WTC11 (cell line): ENCODE measurements at regions not wholly inside any gene's neighbourhood (a gene's known extent, or its start where the extent isn't known, plus 50 kb on each side); places are given as distances from the start of the nearest gene placed in this dataset.

Experiments used
- ARID4B ChIP-seq: sonication (generic); formaldehyde crosslinking; IDR thresholded peaks from 2 replicates; pipeline ENCODE4 v1.8.0; 2023; ENCODE audit warnings: missing genetic modification reagents, mild to moderate bottlenecking, borderline replicate concordance
- ATF2 ChIP-seq: sonication (generic); formaldehyde crosslinking; IDR thresholded peaks from 2 replicates; pipeline ENCODE4 v1.8.1; 2022; ENCODE audit warnings: low read depth, missing genetic modification reagents, borderline replicate concordance
- CREM ChIP-seq: sonication (generic); formaldehyde crosslinking; IDR thresholded peaks from 2 replicates; pipeline ENCODE4 v1.8.1; 2022; ENCODE audit warnings: mild to moderate bottlenecking, missing genetic modification reagents, moderate library complexity
- CTCF ChIP-seq: fragments of 200-600 bp; IDR thresholded peaks from 2 replicates; pipeline ENCODE4 v1.8.0; 2022; ENCODE audit warnings: antibody characterized with exemption
- NFYB ChIP-seq: sonication (generic); formaldehyde crosslinking; conservative IDR thresholded peaks from 2 replicates; pipeline ENCODE4 v1.8.0; 2022; ENCODE audit warnings: low read depth, missing genetic modification reagents
- TEAD4 ChIP-seq: sonication (generic); formaldehyde crosslinking; IDR thresholded peaks from 2 replicates; pipeline ENCODE4 v1.8.0; 2022; ENCODE audit warnings: mild to moderate bottlenecking, missing genetic modification reagents
- ZNF138 ChIP-seq: sonication (generic); formaldehyde crosslinking; conservative IDR thresholded peaks from 2 replicates; pipeline ENCODE4 v1.8.1; 2022; ENCODE audit warnings: mild to moderate bottlenecking, moderate library complexity, missing genetic modification reagents

- TF ChIP-seq CTCF (no peak), NFYB (CRISPR knock-in tag) (no peak), ARID4B (CRISPR knock-in tag) (no peak), CREM (CRISPR knock-in tag) (no peak), ZNF138 (CRISPR knock-in tag) (no peak), TEAD4 (no peak), ATF2 (no peak)
Observed at GRCh38 chr2:40754912-40755311, 303.0 kb upstream of the SLC8A1 start.
